Suprapubic skin (tissue), 4 donors: ENCODE measurements at regions not wholly inside any gene's neighbourhood (a gene's known extent, or its start where the extent isn't known, plus 50 kb on each side); places are given as distances from the start of the nearest gene placed in this dataset.

Experiments used
- DNase-seq, 2 donors: peaks; one replicate each; pipeline ENCODE4 v3.0.0-alpha.2; 2019; ENCODE audit warnings: low spot score in 2 of 2
- H3K27ac ChIP-seq: fragments of 200-600 bp; sonication (generic); one replicate; pipeline ENCODE4 v1.5.1; 2019
- H3K27me3 ChIP-seq: fragments of 200-600 bp; sonication (generic); one replicate; pipeline ENCODE4 v1.5.1; 2019
- H3K36me3 ChIP-seq: fragments of 200-600 bp; sonication (generic); one replicate; pipeline ENCODE4 v1.5.1; 2019
- H3K4me1 ChIP-seq: fragments of 200-600 bp; sonication (generic); one replicate; pipeline ENCODE4 v1.5.1; 2019
- H3K4me3 ChIP-seq: fragments of 200-600 bp; sonication (generic); one replicate; pipeline ENCODE4 v1.5.1; 2019; ENCODE audit warnings: mild to moderate bottlenecking
- H3K9me3 ChIP-seq: fragments of 200-600 bp; sonication (generic); one replicate; pipeline ENCODE4 v1.5.1; 2019
- CTCF ChIP-seq, 2 donors: fragments of 200-600 bp in 1 of 2; fragments of 450-650 bp in 1 of 2; sonication (generic) in 1 of 2; IDR thresholded peaks; one replicate each; pipeline ENCODE4 v1.5.1; 2016 to 2019; ENCODE audit warnings: antibody characterized with exemption in 2 of 2, mild to moderate bottlenecking in 1 of 2, moderate library complexity in 1 of 2
- EP300 ChIP-seq: sonication (generic); formaldehyde crosslinking; IDR thresholded peaks from one replicate; pipeline ENCODE4 v1.6.1; 2017; ENCODE audit warnings: antibody characterized with exemption
- POLR2A ChIP-seq, 2 donors: fragments of 450-650 bp; IDR thresholded peaks; one replicate each; pipeline ENCODE4 v1.6.1; 2017; ENCODE audit warnings: antibody characterized with exemption in 2 of 2, mild to moderate bottlenecking in 2 of 2, moderate library complexity in 2 of 2
- POLR2AphosphoS5 ChIP-seq, 3 donors: sonication (generic); formaldehyde crosslinking; IDR thresholded peaks; one replicate each; pipeline ENCODE4 v1.6.1; 2017; ENCODE audit warnings: antibody characterized with exemption in 3 of 3
- WGBS: methylation state at CpG from one replicate; pipeline ENCODE4 v1.1.5; 2018; 5-methylcytosine and 5-hydroxymethylcytosine counted together

GRCh38 chr5:4661836-4662235, 478.3 kb upstream of the ADAMTS16 start:
- H3K27ac ChIP-seq = no peak overlapping the region
- H3K9me3 ChIP-seq = no peaks in the 10 kb centered on the region
- no peaks in the 10 kb centered on the region for H3K4me1 ChIP-seq
- no peaks in the 10 kb centered on the region for H3K27me3 ChIP-seq
- 82% methylated on average over 7 of the region's 7 CpGs for WGBS
- H3K36me3 ChIP-seq = no peaks in the 10 kb centered on the region
- no peak for DNase-seq
- H3K4me3 ChIP-seq = no peak overlapping the region
- TF ChIP-seq POLR2AphosphoS5 (IDR thresholded peaks at IDR 0.05) (no peak), CTCF (IDR thresholded peaks at IDR 0.05) (no peak), POLR2A (IDR thresholded peaks at IDR 0.05) (no peak), EP300 (no peak)

GRCh38 chr5:4662756-4663155, 477.4 kb upstream of the ADAMTS16 start:
- no peaks in the 10 kb centered on the region for H3K36me3 ChIP-seq
- no peaks in the 10 kb centered on the region for H3K27me3 ChIP-seq
- no peak overlapping the region for H3K4me3 ChIP-seq
- H3K4me1 ChIP-seq = no peaks in the 10 kb centered on the region
- WGBS = 80% methylated on average over 5 of the region's 5 CpGs
- no peaks in the 10 kb centered on the region for H3K9me3 ChIP-seq
- no peak for DNase-seq
- no peak overlapping the region for H3K27ac ChIP-seq
- TF ChIP-seq CTCF (IDR thresholded peaks at IDR 0.05) (no peak), POLR2A (IDR thresholded peaks at IDR 0.05) (no peak), EP300 (no peak), POLR2AphosphoS5 (IDR thresholded peaks at IDR 0.05) (no peak)

GRCh38 chr5:4665911-4666310, 474.2 kb upstream of the ADAMTS16 start:
- WGBS = 87% methylated on average over 2 of the region's 2 CpGs
- H3K27ac ChIP-seq = no peak overlapping the region
- no peaks in the 10 kb centered on the region for H3K36me3 ChIP-seq
- TF ChIP-seq POLR2AphosphoS5 (IDR thresholded peaks at IDR 0.05) (no peak), CTCF (IDR thresholded peaks at IDR 0.05) (no peak), POLR2A (IDR thresholded peaks at IDR 0.05) (no peak), EP300 (no peak)
- no peaks in the 10 kb centered on the region for H3K27me3 ChIP-seq
- DNase-seq = no peak
- H3K4me3 ChIP-seq = no peak overlapping the region
- H3K9me3 ChIP-seq = no peaks in the 10 kb centered on the region
- H3K4me1 ChIP-seq = no peaks in the 10 kb centered on the region

- TF ChIP-seq CTCF (IDR thresholded peaks at IDR 0.05) (no peak), POLR2A (IDR thresholded peaks at IDR 0.05) (no peak), EP300 (no peak), POLR2AphosphoS5 (IDR thresholded peaks at IDR 0.05) (no peak)
- H3K27ac ChIP-seq = no peak overlapping the region
- H3K27me3 ChIP-seq = peaks cover 5% of the 10 kb centered on the region
- no peaks in the 10 kb centered on the region for H3K36me3 ChIP-seq
- DNase-seq = no peak
- no peak overlapping the region for H3K4me3 ChIP-seq
- WGBS = 30% methylated on average over 1 of the region's 1 CpG
- no peaks in the 10 kb centered on the region for H3K9me3 ChIP-seq
- H3K4me1 ChIP-seq = no peaks in the 10 kb centered on the region
Measured at GRCh38 chr5:4674166-4674565, 466.0 kb upstream of the ADAMTS16 start.

- H3K4me3 ChIP-seq = no peak overlapping the region
- H3K4me1 ChIP-seq = no peaks in the 10 kb centered on the region
- 49% methylated on average over 4 of the region's 4 CpGs for WGBS
- peaks cover 6% of the 10 kb centered on the region for H3K9me3 ChIP-seq
- H3K36me3 ChIP-seq = no peaks in the 10 kb centered on the region
- no peak for DNase-seq
- H3K27me3 ChIP-seq = peaks cover 5% of the 10 kb centered on the region
- no peak overlapping the region for H3K27ac ChIP-seq
- TF ChIP-seq EP300 = no peak
- no peak for TF ChIP-seq POLR2AphosphoS5 (IDR thresholded peaks at IDR 0.05)
- TF ChIP-seq POLR2A (IDR thresholded peaks at IDR 0.05) = no peak
- TF ChIP-seq CTCF (IDR thresholded peaks at IDR 0.05) = no peak
Measured at GRCh38 chr5:4676934-4677333, 463.2 kb upstream of the ADAMTS16 start.
